CD14-positive monocyte (primary cell): ENCODE measurements at regions not wholly inside any gene's neighbourhood (a gene's known extent, or its start where the extent isn't known, plus 50 kb on each side); places are given as distances from the start of the nearest gene placed in this dataset. TPM values are rescaled to one million over a fixed set of nuclear protein-coding genes. Genes with fewer than 3 reads are reported as not detected.

ENCODE experiments used
- DNase-seq, 3 donors: peaks; one replicate each; pipeline ENCODE4 v3.0.0-alpha.2; 2011 to 2022
- H2AFZ ChIP-seq: 2 replicates; pipeline ENCODE4 v1.6.0; 2012; ENCODE audit warnings: mild to moderate bottlenecking, low read depth, low read length, inconsistent platforms; ENCODE audit not compliant: insufficient read depth, poor library complexity, severe bottlenecking
- H3K27ac ChIP-seq, 2 donors: 1 replicate in 1 of 2; 2 replicates in 1 of 2; pipeline ENCODE4 v1.5.1; 2012 to 2013; ENCODE audit warnings: low read length in 2 of 2, control low read depth in 1 of 2, inconsistent platforms in 1 of 2, low read depth in 1 of 2, mild to moderate bottlenecking in 1 of 2
- H3K27me3 ChIP-seq, 2 donors: one replicate each; pipeline versions ENCODE4 v1.6.0 to v1.6.1; 2011 to 2013; ENCODE audit warnings: low read length in 2 of 2; ENCODE audit not compliant: control insufficient read depth in 2 of 2, insufficient read depth in 2 of 2
- H3K36me3 ChIP-seq, 2 donors: replicated peaks in 1 of 2; 1 replicate in 1 of 2; 2 replicates in 1 of 2; pipeline versions ENCODE4 v1.5.1 to v1.6.1; 2012 to 2013; ENCODE audit warnings: low read length in 2 of 2, control low read depth in 1 of 2, inconsistent platforms in 1 of 2, mild to moderate bottlenecking in 1 of 2; ENCODE audit not compliant: insufficient read depth in 2 of 2, control insufficient read depth in 1 of 2
- H3K4me1 ChIP-seq, 2 donors: 1 replicate in 1 of 2; 2 replicates in 1 of 2; pipeline versions ENCODE4 v1.5.1 to v1.6.1; 2012 to 2013; ENCODE audit warnings: low read length in 2 of 2, control low read depth in 1 of 2, inconsistent platforms in 1 of 2, mild to moderate bottlenecking in 1 of 2, moderate library complexity in 1 of 2; ENCODE audit not compliant: insufficient read depth in 2 of 2, control insufficient read depth in 1 of 2
- H3K4me2 ChIP-seq: replicated peaks from 2 replicates; pipeline ENCODE3; 2012; ENCODE audit warnings: low read length, moderate library complexity, mild to moderate bottlenecking; ENCODE audit not compliant: poor library complexity, severe bottlenecking; ENCODE audit errors: extremely low read depth
- H3K4me3 ChIP-seq, 3 experiments: fragments of 200-600 bp in 1 of 3; sonication (generic) in 1 of 3; replicated peaks in 1 of 3; 1 replicate in 2 of 3; 2 replicates in 1 of 3; pipeline ENCODE4 v1.5.1; 2011 to 2013; ENCODE audit warnings: low read length in 3 of 3, mild to moderate bottlenecking in 3 of 3, control low read depth in 2 of 3, low read depth in 2 of 3, inconsistent platforms in 1 of 3, moderate library complexity in 1 of 3
- H3K79me2 ChIP-seq: 2 replicates; pipeline ENCODE4 v1.6.0; 2012; ENCODE audit warnings: mild to moderate bottlenecking, control low read depth, inconsistent platforms, low read length, moderate library complexity; ENCODE audit not compliant: insufficient read depth
- H3K9ac ChIP-seq: 2 replicates; pipeline ENCODE4 v1.6.0; 2017; ENCODE audit warnings: low read length, mild to moderate bottlenecking; ENCODE audit not compliant: insufficient read depth, poor library complexity, severe bottlenecking
- H3K9me3 ChIP-seq, 2 donors: replicated peaks in 1 of 2; 1 replicate in 1 of 2; 2 replicates in 1 of 2; pipeline versions ENCODE4 v1.5.1 to v1.6.1; 2012 to 2013; ENCODE audit warnings: low read length in 2 of 2, control low read depth in 1 of 2; ENCODE audit not compliant: control insufficient read depth in 1 of 2, insufficient read depth in 1 of 2
- H4K20me1 ChIP-seq: 2 replicates; pipeline ENCODE4 v1.6.0; 2012; ENCODE audit warnings: mild to moderate bottlenecking, low read length, control low read depth, moderate library complexity; ENCODE audit not compliant: insufficient read depth
- H3K27ac Mint-ChIP-seq, 7 donors: one replicate each; pipeline ENCODE4 v1.8.0; 2020; ENCODE audit warnings: mild to moderate bottlenecking in 7 of 7, mixed read lengths in 7 of 7, moderate library complexity in 6 of 7, inconsistent platforms in 2 of 7
- H3K27me3 Mint-ChIP-seq, 3 donors: one replicate each; pipeline ENCODE4 v1.8.0; 2021 to 2022; ENCODE audit warnings: low read depth in 3 of 3, mild to moderate bottlenecking in 3 of 3, mixed read lengths in 3 of 3, moderate library complexity in 3 of 3, inconsistent platforms in 1 of 3
- H3K36me3 Mint-ChIP-seq, 2 donors: one replicate each; pipeline ENCODE4 v1.8.0; 2020; ENCODE audit warnings: mixed read lengths in 2 of 2, inconsistent platforms in 1 of 2, mild to moderate bottlenecking in 1 of 2
- H3K4me1 Mint-ChIP-seq: one replicate; pipeline ENCODE4 v1.8.0; 2020; ENCODE audit warnings: mild to moderate bottlenecking, mixed read lengths
- H3K4me3 Mint-ChIP-seq, 2 donors: one replicate each; pipeline ENCODE4 v1.8.0; 2020; ENCODE audit warnings: mild to moderate bottlenecking in 2 of 2, mixed read lengths in 2 of 2, moderate library complexity in 1 of 2
- H3K9me3 Mint-ChIP-seq, 7 donors: one replicate each; pipeline ENCODE4 v1.8.0; 2020 to 2022; ENCODE audit warnings: mixed read lengths in 7 of 7, mild to moderate bottlenecking in 6 of 7, moderate library complexity in 6 of 7, inconsistent platforms in 2 of 7
- WGBS: methylation state at CpG from one replicate; pipeline ENCODE4 v1.1.5; 2013; ENCODE audit warnings: missing lambda C conversion rate; ENCODE audit not compliant: insufficient coverage; 5-methylcytosine and 5-hydroxymethylcytosine counted together
- intact Hi-C, 2 donors: fragments of 100-400 bp; cut with micrococcal nuclease; formaldehyde crosslinking; loops; one replicate each; pipeline versions ENCODE4 v1.15.0 to v1.15.1; 2023
- small RNA-seq: library from RNA; depleted of rRNA; stranded (forward); fragments of <200 nt; gene quantifications from one replicate; pipeline ENCODE3, GENCODE V24; 2012; ENCODE audit warnings: low read depth; ENCODE audit not compliant: insufficient read length
- TF ChIP-seq, protein P1 (sequence below): fragments of 200-600 bp; IDR thresholded peaks from one replicate; pipeline ENCODE4 v1.8.0; 2022; ENCODE audit warnings: antibody characterized with exemption, mild to moderate bottlenecking

DNA sequence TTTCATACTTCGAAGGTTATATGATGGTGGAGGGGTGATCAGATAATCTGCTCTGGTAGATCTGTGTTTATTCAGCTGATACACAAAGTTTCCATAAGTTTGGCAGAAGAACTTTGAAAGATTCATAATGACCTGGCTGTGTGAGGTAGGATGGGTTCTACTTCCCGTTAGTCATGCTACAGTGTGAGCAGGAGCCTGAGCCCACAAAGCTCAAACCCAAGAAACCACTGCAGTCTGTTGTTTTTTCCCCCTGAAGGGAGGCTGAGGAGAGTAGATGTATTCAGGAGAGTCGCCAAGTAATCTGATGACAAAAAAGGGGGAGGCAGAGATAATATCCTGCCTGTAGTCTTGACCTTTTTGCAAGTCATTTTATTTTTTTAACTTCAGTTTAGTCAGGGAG is 52.8 kb upstream of the PPP3CA start:
- H3K4me1 ChIP-seq = no peaks in the 10 kb centered on the region
- no peak overlapping the region for H3K4me3 Mint-ChIP-seq
- H3K4me2 ChIP-seq = no peak overlapping the region
- H3K36me3 Mint-ChIP-seq = no peaks in the 10 kb centered on the region
- H3K27me3 Mint-ChIP-seq = no peaks in the 10 kb centered on the region
- no peak overlapping the region for H3K4me3 ChIP-seq
- no peak for DNase-seq
- no peak overlapping the region for H2AFZ ChIP-seq
- TF ChIP-seq, protein P1, sequence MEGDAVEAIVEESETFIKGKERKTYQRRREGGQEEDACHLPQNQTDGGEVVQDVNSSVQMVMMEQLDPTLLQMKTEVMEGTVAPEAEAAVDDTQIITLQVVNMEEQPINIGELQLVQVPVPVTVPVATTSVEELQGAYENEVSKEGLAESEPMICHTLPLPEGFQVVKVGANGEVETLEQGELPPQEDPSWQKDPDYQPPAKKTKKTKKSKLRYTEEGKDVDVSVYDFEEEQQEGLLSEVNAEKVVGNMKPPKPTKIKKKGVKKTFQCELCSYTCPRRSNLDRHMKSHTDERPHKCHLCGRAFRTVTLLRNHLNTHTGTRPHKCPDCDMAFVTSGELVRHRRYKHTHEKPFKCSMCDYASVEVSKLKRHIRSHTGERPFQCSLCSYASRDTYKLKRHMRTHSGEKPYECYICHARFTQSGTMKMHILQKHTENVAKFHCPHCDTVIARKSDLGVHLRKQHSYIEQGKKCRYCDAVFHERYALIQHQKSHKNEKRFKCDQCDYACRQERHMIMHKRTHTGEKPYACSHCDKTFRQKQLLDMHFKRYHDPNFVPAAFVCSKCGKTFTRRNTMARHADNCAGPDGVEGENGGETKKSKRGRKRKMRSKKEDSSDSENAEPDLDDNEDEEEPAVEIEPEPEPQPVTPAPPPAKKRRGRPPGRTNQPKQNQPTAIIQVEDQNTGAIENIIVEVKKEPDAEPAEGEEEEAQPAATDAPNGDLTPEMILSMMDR = no peak
- no CpG with 5 or more reads among the region's 3 CpGs for WGBS
- no peak overlapping the region for H3K27ac Mint-ChIP-seq
- no peaks in the 10 kb centered on the region for H3K79me2 ChIP-seq
- H3K9me3 ChIP-seq = peaks cover 0 to 7% of the 10 kb centered on the region in 2 donors
- no peak overlapping the region for H3K27ac ChIP-seq
- no peaks in the 10 kb centered on the region for H4K20me1 ChIP-seq
- intact Hi-C loops = no loop called here
- H3K9ac ChIP-seq = no peak overlapping the region
- H3K4me1 Mint-ChIP-seq = no peaks in the 10 kb centered on the region
- no peaks in the 10 kb centered on the region for H3K27me3 ChIP-seq
- H3K9me3 Mint-ChIP-seq = peaks cover 0 to 9% (median 5%) of the 10 kb centered on the region in 7 donors
- H3K36me3 ChIP-seq = no peaks in the 10 kb centered on the region

- no peaks in the 10 kb centered on the region for H3K27me3 ChIP-seq
- no peaks in the 10 kb centered on the region for H3K4me1 ChIP-seq
- 86% methylated on average over 1 of the region's 4 CpGs for WGBS
- no peak overlapping the region for H3K27ac ChIP-seq
- Mint-ChIP-seq H3K27ac (no peak overlapping the region), H3K9me3 (peaks cover 0 to 6% (median 2%) of the 10 kb centered on the region in 7 donors), H3K4me3 (no peak overlapping the region), H3K36me3 (no peaks in the 10 kb centered on the region), H3K4me1 (no peaks in the 10 kb centered on the region), H3K27me3 (no peaks in the 10 kb centered on the region)
- no peak overlapping the region for H3K9ac ChIP-seq
- H3K9me3 ChIP-seq = no peaks in the 10 kb centered on the region
- H3K36me3 ChIP-seq = no peaks in the 10 kb centered on the region
- intact Hi-C loops = no loop called here
- no peak overlapping the region for H3K4me3 ChIP-seq
- DNase-seq = no peak
- H3K4me2 ChIP-seq = no peak overlapping the region
- no peaks in the 10 kb centered on the region for H4K20me1 ChIP-seq
- TF ChIP-seq, protein P1 = no peak
- H3K79me2 ChIP-seq = no peaks in the 10 kb centered on the region
- no peak overlapping the region for H2AFZ ChIP-seq
Observed at GRCh38 chr4:101398807-101399206, 51.5 kb upstream of the PPP3CA start.

Small RNA genes lying in the stretch of these regions (small RNA-seq; reads per million reads assigned to genes)
- not detected for gene RNU6-462P
